ENCODE measurements at regions not wholly inside any gene's neighbourhood (a gene's known extent, or its start where the extent isn't known, plus 50 kb on each side); places are given as distances from the start of the nearest gene placed in this dataset.

DNA sequence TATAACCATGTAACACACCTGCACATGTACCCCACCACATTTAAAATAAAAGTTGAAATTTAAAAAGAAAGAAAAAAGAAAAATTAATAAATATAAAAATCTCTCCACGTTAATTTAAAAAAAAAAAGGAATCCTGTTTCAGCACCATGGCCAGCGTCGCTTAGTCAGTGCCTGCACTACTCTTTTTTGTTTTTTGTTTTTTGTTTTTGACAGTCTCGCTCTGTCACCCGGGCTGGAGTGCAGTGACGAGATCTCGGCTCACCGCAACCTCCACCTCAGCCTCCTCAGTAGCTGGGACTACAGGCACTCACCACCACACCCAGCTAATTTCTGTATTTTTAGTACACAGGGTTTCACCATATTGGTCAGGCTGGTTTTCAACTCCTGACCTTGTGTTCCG, 835.9 kb downstream of the UQCRFS1 start:
- TF ChIP-seq CTCF (IDR thresholded peaks at IDR 0.05) (no peak), RAD21 (conservative IDR thresholded peaks at IDR 0.05 in 1 of 2, IDR thresholded peaks at IDR 0.05 in 1 of 2) (no peak), HOXA7 (CRISPR knock-in tag; IDR thresholded peaks at IDR 0.05) (no peak), RCOR1 (IDR thresholded peaks at IDR 0.05; ENCODE audit: low read depth, low read length) (no peak)

Measured in A549 (cell line).